ENCODE measurements at regions not wholly inside any gene's neighbourhood (a gene's known extent, or its start where the extent isn't known, plus 50 kb on each side); places are given as distances from the start of the nearest gene placed in this dataset.

- ATAC-seq (no peak), DNase-seq (no peak)
- no peaks in the 10 kb centered on the region for H3K36me3 ChIP-seq
- no peaks in the 10 kb centered on the region for H3K27me3 ChIP-seq
- H3K4me3 ChIP-seq = no peak overlapping the region
- intact Hi-C loops (cut with DNase I) = no loop called here
- H3K9me3 ChIP-seq = no peaks in the 10 kb centered on the region
- TF ChIP-seq CTCF (IDR thresholded peaks at IDR 0.05) = no peak
- H3K27ac ChIP-seq = no peak overlapping the region
- no peaks in the 10 kb centered on the region for H3K4me1 ChIP-seq
Observed at GRCh38 chr5:89582768-89583339, 699.9 kb upstream of the MEF2C start.

- Histone ChIP-seq H3K4me3 (no peak overlapping the region), H3K27me3 (no peaks in the 10 kb centered on the region), H3K36me3 (no peaks in the 10 kb centered on the region), H3K4me1 (no peaks in the 10 kb centered on the region), H3K27ac (no peak overlapping the region), H3K9me3 (no peaks in the 10 kb centered on the region)
- ATAC-seq (no peak), DNase-seq (no peak)
- intact Hi-C loops (cut with DNase I) = no loop called here
- TF ChIP-seq CTCF (IDR thresholded peaks at IDR 0.05) = no peak
Observed at GRCh38 chr5:89580976-89581375, 698.0 kb upstream of the MEF2C start.

GRCh38 chr5:89575319-89575718, 692.3 kb upstream of the MEF2C start:
- DNase-seq (no peak), ATAC-seq (no peak)
- H3K36me3 ChIP-seq = no peaks in the 10 kb centered on the region
- no peaks in the 10 kb centered on the region for H3K9me3 ChIP-seq
- H3K4me3 ChIP-seq = no peak overlapping the region
- no peak for TF ChIP-seq CTCF (IDR thresholded peaks at IDR 0.05)
- H3K4me1 ChIP-seq = no peaks in the 10 kb centered on the region
- H3K27ac ChIP-seq = no peak overlapping the region
- intact Hi-C loops (cut with DNase I) = no loop called here
- no peaks in the 10 kb centered on the region for H3K27me3 ChIP-seq

- H3K4me3 ChIP-seq = no peak overlapping the region
- no peak for TF ChIP-seq CTCF (IDR thresholded peaks at IDR 0.05)
- no peak for ATAC-seq
- no peak overlapping the region for H3K27ac ChIP-seq
- DNase-seq = no peak
- intact Hi-C loops (cut with DNase I) = no loop called here
- H3K27me3 ChIP-seq = no peaks in the 10 kb centered on the region
- no peaks in the 10 kb centered on the region for H3K9me3 ChIP-seq
- no peaks in the 10 kb centered on the region for H3K36me3 ChIP-seq
- H3K4me1 ChIP-seq = no peaks in the 10 kb centered on the region
Observed at GRCh38 chr5:89573345-89573744, 690.4 kb upstream of the MEF2C start.

GRCh38 chr5:89572696-89573095, 689.7 kb upstream of the MEF2C start:
- Histone ChIP-seq H3K27me3 (no peaks in the 10 kb centered on the region), H3K36me3 (no peaks in the 10 kb centered on the region), H3K4me1 (no peaks in the 10 kb centered on the region), H3K9me3 (no peaks in the 10 kb centered on the region), H3K27ac (no peak overlapping the region), H3K4me3 (no peak overlapping the region)
- no peak for TF ChIP-seq CTCF (IDR thresholded peaks at IDR 0.05)
- ATAC-seq = no peak
- intact Hi-C loops (cut with DNase I) = no loop called here
- no peak for DNase-seq

- no peak for TF ChIP-seq CTCF (IDR thresholded peaks at IDR 0.05)
- Histone ChIP-seq H3K4me3 (no peak overlapping the region), H3K27ac (no peak overlapping the region), H3K27me3 (no peaks in the 10 kb centered on the region), H3K36me3 (no peaks in the 10 kb centered on the region), H3K4me1 (no peaks in the 10 kb centered on the region), H3K9me3 (no peaks in the 10 kb centered on the region)
- no peak for ATAC-seq
- intact Hi-C loops (cut with DNase I) = no loop called here
- no peak for DNase-seq
Observed at GRCh38 chr5:89570557-89570956, 687.6 kb upstream of the MEF2C start.
